ENCODE measurements at regions not wholly inside any gene's neighbourhood (a gene's known extent, or its start where the extent isn't known, plus 50 kb on each side); places are given as distances from the start of the nearest gene placed in this dataset.

- H3K9me3 Mint-ChIP-seq = no peaks in the 10 kb centered on the region
- 81 to 89% methylated on average over 4 to 5 of the region's 5 CpGs for WGBS, 2 experiments (ENCODE audit: insufficient coverage in 1 of 2, insufficient read length in 1 of 2)
- Histone ChIP-seq H3K4me1 (ENCODE audit: control insufficient read depth, insufficient read depth, low read length) (peaks cover 3% of the 10 kb centered on the region), H3K36me3 (ENCODE audit: control insufficient read depth, insufficient read depth, low read length) (no peaks in the 10 kb centered on the region), H3K27ac (ENCODE audit: low read depth, low read length) (no peak overlapping the region), H3K9me3 (ENCODE audit: control insufficient read depth, low read length) (no peaks in the 10 kb centered on the region), H3K27me3 (ENCODE audit: control insufficient read depth, insufficient read depth, low read length, poor library complexity, severe bottlenecking) (no peaks in the 10 kb centered on the region), H3K9ac (ENCODE audit: extremely low read depth, low read length, poor library complexity, severe bottlenecking) (no peak overlapping the region), H3K4me3 (ENCODE audit: low read length) (no peak overlapping the region)
- no peaks in the 10 kb centered on the region for H3K36me3 Mint-ChIP-seq (ENCODE audit: low read depth)
- H3K4me1 Mint-ChIP-seq = no peaks in the 10 kb centered on the region
- no peak overlapping the region for H3K27ac Mint-ChIP-seq
- H3K4me3 Mint-ChIP-seq = no peak overlapping the region
- no peak for DNase-seq
- no peaks in the 10 kb centered on the region for H3K27me3 Mint-ChIP-seq (ENCODE audit: insufficient read depth)
- TF ChIP-seq CTCF (conservative IDR thresholded peaks at IDR 0.05) = no peak
Measured at GRCh38 chr9:104980039-104980654, 52.2 kb upstream of the ABCA1 start.

- no peaks in the 10 kb centered on the region for H3K27me3 ChIP-seq (ENCODE audit: control insufficient read depth, insufficient read depth, low read length, poor library complexity, severe bottlenecking)
- H3K4me1 Mint-ChIP-seq = peaks cover 3% of the 10 kb centered on the region
- H3K9ac ChIP-seq (ENCODE audit: extremely low read depth, low read length, poor library complexity, severe bottlenecking) = no peak overlapping the region
- H3K4me1 ChIP-seq (ENCODE audit: control insufficient read depth, insufficient read depth, low read length) = peaks cover 6% of the 10 kb centered on the region
- H3K27ac ChIP-seq (ENCODE audit: low read depth, low read length) = no peak overlapping the region
- no peak for TF ChIP-seq CTCF (conservative IDR thresholded peaks at IDR 0.05)
- no peaks in the 10 kb centered on the region for H3K36me3 Mint-ChIP-seq (ENCODE audit: low read depth)
- no peaks in the 10 kb centered on the region for H3K9me3 ChIP-seq (ENCODE audit: control insufficient read depth, low read length)
- 90 to 93% methylated on average over 5 to 8 of the region's 8 CpGs for WGBS, 2 experiments (ENCODE audit: insufficient coverage in 1 of 2, insufficient read length in 1 of 2)
- H3K4me3 ChIP-seq (ENCODE audit: low read length) = no peak overlapping the region
- DNase-seq = no peak
- no peak overlapping the region for H3K27ac Mint-ChIP-seq
- H3K9me3 Mint-ChIP-seq = no peaks in the 10 kb centered on the region
- H3K27me3 Mint-ChIP-seq (ENCODE audit: insufficient read depth) = no peaks in the 10 kb centered on the region
- H3K4me3 Mint-ChIP-seq = no peak overlapping the region
- H3K36me3 ChIP-seq (ENCODE audit: control insufficient read depth, insufficient read depth, low read length) = no peaks in the 10 kb centered on the region
Measured at GRCh38 chr9:104981543-104982129, 53.7 kb upstream of the ABCA1 start.

- H3K4me1 Mint-ChIP-seq = peaks cover 3% of the 10 kb centered on the region
- H3K27me3 Mint-ChIP-seq (ENCODE audit: insufficient read depth) = no peaks in the 10 kb centered on the region
- H3K27ac Mint-ChIP-seq = no peak overlapping the region
Measured at GRCh38 chr9:104982543-104982942, 54.6 kb upstream of the ABCA1 start.

More at GRCh38 chr9:104982543-104982942, 54.6 kb upstream of the ABCA1 start:
- H3K4me1 ChIP-seq (ENCODE audit: control insufficient read depth, insufficient read depth, low read length) = peaks cover 6% of the 10 kb centered on the region
- no peaks in the 10 kb centered on the region for H3K9me3 Mint-ChIP-seq
- H3K4me3 Mint-ChIP-seq = no peak overlapping the region
- TF ChIP-seq CTCF (conservative IDR thresholded peaks at IDR 0.05) = no peak
- no peak overlapping the region for H3K9ac ChIP-seq (ENCODE audit: extremely low read depth, low read length, poor library complexity, severe bottlenecking)
- H3K4me3 ChIP-seq (ENCODE audit: low read length) = no peak overlapping the region
- no peak overlapping the region for H3K27ac ChIP-seq (ENCODE audit: low read depth, low read length)
- H3K36me3 Mint-ChIP-seq (ENCODE audit: low read depth) = no peaks in the 10 kb centered on the region
- H3K27me3 ChIP-seq (ENCODE audit: control insufficient read depth, insufficient read depth, low read length, poor library complexity, severe bottlenecking) = no peaks in the 10 kb centered on the region
- WGBS, 2 experiments (ENCODE audit: insufficient coverage in 1 of 2, insufficient read length in 1 of 2) = 96% methylated on average over 3 of the region's 3 CpGs
- no peaks in the 10 kb centered on the region for H3K36me3 ChIP-seq (ENCODE audit: control insufficient read depth, insufficient read depth, low read length)
- no peak for DNase-seq
- no peaks in the 10 kb centered on the region for H3K9me3 ChIP-seq (ENCODE audit: control insufficient read depth, low read length)

Data from endodermal cell (in vitro differentiated cells).